ENCODE measurements at regions not wholly inside any gene's neighbourhood (a gene's known extent, or its start where the extent isn't known, plus 50 kb on each side); places are given as distances from the start of the nearest gene placed in this dataset.
"Not testable (repeated sequence)": the region's sequence is repeated elsewhere in the genome, so short reads cannot be mapped to it uniquely, and the experiment has no call there.

DNA sequence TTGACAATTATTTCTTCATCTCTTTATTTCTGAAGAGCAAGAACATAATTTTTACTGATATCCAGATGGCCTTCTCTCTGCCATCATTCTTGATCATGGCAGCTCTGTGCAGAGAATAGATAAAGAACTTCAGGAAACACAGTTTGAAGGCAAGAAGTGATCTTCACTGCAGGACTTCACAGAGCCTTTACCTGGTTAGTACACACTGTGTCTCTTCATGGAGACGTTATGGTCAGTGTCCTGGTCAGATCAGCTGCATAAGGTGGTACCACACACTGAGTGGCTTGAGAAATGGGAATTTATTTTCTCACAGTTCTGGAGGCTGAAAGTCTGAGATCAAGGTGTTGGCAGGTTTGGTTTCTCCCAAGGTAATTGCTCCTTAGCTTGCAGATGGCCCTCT lies 129.5 kb downstream of the UTP18 start:
- no peak for DNase-seq

DNA sequence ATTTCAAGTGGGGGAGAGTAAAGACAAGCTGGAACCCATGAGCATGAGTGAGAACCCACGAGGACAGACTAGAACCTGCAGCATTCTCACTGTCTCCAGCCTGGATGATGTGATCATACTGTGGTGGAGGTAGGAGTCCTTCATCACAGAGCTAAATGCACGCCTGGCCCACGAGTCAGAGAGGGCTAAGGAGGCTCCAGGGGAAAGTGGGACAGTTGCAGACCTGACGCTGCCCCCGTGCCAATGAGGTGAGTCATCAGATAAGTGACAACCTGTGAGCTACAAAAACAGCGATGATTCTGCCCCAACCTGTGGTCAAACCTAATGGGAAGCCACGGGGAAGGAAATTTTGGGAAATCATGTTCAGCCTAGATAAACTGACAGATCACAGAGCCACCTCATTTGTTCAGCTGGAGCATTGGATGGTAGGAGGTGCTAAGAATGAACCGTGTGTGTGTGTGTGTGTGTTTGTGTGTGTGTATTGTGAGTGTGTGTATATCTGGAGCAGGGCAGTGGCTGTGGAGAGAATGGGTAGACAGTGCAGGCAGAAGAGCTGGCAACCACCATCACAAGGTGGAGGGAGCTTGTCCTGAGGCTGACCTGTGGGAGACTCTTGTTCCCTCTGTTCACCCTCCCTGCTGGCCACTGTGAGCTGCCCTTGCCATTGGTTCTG lies 131.8 kb downstream of the UTP18 start:
- no peak for DNase-seq

DNA sequence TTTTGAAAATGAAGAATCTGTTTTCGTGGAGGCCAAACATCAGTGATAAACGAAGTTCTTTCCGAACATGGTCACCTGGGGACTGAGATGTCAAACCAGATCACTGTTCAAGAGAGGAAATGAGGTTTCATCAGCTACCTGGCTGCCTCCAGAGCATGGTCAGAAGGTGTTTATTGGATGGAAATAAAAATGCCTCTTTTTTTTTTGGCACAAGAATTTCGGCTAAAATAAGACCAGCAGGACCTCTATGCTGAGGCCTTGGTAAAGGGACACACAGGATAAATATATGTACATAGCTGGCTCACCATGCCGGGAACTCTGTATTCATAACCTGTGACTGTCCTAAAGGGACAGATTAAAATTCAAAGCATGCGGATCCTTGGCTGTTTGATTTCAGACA lies 135.3 kb downstream of the UTP18 start:
- no peak for DNase-seq

DNA sequence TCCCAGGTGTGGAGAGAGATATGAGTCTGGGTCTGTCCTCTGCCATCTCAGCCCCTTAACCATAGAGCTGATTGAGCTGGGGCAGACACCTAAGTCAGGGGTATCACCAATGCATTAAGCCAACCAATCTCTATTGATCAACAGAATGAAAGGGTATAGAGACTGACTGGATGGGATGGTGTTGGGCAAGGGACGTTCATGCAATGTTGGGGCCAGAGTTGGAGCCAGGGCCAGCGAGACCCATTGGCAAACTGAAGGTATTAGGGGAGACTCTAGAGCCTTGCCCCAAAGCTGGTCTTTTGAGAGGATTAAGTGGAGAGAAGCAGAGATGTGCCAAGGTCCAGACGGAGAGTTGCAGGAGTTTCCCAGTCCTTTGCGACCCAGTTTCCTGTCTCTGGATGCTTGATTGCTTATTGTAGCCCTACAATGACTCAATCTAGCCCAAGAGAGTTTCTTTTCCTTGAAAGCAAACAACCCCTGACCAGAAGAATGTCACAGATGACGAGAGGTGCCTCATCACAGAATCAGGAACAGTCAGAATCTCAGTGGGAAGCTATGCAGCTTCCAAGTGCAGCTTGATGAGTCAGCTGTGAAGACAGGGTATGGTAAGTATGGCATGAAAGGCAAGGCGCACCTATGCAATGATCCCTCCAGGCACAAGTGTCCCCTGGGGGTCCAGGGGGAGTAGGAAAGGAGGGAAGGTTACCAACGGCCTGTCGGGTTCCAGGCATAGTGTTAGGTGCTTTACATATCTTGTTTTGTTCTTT lies 137.2 kb downstream of the UTP18 start:
- no peak for DNase-seq

DNA sequence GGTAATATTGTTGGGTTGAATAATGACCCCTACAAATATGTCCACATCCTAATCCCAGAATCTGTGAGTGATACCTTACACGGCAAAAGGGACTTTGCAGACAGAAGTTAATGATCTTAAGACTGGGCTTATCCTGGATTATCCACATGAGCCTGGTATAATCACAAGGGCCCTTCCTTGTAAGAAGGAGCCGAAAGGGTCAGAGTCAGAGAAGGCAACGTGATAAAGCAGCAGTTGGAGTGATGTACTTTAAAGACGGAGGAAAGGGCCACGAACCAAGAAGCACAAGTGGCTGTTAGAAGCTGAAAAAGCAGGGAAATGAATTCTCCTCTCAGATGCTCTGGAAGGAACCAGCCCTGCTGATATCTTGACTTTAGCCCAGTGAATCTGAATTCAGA lies 137.8 kb downstream of the UTP18 start:
- no peak for DNase-seq

DNA sequence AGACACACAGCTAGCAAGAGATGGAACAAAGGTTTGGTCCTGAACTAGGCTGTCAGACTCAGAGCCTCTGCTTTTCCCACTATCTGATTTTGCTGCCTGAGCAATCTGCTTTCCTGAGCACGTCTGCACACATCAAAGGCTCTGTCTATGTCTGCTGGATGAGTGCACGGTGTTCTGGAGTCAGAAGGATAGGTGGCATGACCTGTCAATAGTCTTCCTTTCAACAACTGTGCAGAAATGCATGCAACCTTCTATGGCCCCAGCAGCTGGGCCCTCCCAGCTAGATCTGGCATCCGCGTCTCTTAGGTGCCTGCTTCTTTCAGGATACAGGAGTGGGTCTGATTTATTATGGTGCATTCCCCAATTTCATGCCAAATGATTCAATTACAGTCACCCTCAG lies 138.3 kb downstream of the UTP18 start:
- no peak for DNase-seq

DNA sequence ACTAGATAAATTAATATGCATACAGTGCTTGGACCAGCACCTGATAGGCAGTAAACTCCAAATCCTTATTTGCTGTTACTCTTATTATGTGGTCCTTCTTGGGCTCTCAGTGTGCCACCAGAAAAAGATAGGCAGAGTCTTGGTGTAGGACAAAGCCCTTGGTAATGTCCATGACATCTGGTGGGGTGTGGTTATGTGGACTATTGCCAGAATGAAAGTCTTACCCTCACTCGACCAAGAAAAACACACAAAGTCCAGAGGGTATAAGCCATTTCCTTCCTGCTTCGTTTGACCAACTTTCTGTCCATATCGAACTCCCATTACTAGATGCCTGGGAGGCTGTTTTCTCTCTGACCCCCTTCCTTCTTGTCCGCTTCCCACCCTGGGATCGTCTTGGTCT lies 140.9 kb downstream of the UTP18 start:
- no peak for DNase-seq

DNA sequence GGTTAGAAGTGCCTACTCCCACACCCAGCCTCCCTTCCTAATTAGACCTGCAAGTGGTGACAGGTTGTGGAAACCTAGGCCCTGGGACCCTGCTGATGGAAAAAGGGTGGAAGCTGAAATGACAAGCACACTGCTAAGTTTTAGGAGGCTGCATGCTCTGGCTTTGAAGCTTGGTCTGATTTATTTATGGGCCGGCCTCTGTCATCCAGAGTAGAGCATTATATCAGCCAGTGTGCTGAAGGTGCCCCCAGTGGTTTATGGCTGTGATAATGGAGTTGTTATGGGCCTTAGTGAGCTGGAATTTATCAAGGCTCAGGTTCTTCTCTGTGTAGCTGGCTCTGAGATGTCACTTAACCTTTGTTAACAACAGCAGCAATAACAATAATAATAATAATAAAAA lies 142.6 kb downstream of the UTP18 start:
- DNase-seq: no peak

DNA sequence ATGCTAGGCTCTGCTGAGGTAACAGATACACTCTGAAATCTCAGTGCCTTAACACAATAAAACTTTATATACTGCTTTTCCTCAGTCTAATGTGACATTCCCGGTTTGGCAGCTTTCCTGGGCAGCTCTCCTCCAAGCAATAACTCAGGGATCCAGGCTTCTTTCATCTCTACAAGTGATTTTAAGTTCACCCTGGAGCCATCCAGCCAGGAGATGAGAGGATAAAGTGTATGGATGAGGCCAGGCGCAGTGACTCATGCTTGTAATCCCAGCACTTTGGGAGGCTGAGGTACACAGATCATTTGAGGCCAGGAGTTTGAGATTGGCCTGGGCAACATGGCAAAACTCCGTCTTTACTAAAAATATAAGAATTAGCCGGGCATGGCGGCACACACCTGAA lies 147.2 kb downstream of the UTP18 start:
- no peak for DNase-seq

DNA sequence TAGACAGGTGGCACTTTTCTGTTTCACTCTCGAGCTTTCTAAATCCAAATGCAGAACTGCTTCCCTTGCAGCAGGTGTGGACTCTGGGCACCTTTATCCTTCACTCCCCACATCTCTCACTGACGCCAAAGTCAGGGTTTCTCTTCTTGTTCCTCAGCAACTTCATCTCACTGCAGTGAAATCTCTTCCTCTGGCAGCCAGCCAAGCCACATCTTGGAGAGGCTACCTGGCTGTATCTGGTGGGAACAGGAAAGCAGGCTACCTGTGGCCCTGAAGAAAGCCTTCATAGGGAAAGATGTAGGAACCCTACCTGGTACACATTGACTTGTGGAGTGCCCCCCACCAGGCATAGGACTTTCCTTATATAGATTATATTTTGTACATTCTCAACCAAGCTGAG lies 159.1 kb downstream of the UTP18 start:
- DNase-seq: no peak

DNA sequence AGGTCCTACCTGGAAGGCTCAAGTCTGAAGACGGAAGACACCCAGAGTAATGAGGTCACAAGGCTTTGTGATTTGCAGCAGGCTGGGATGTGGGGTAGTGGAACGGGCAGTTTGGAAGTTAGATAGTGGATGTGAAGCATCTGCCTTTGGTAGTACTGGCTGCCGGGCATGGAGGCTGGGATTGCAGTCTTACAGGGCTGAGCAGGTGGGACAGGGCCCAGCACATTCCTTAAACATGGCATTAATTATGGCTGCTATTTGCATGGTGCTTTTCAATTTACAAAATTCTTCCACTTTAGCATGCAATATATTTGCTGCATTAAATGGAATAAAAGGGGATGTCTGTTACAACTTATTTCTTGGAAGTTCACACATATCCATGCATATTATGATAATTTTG lies 161.2 kb downstream of the UTP18 start:
- DNase-seq: no peak

DNA sequence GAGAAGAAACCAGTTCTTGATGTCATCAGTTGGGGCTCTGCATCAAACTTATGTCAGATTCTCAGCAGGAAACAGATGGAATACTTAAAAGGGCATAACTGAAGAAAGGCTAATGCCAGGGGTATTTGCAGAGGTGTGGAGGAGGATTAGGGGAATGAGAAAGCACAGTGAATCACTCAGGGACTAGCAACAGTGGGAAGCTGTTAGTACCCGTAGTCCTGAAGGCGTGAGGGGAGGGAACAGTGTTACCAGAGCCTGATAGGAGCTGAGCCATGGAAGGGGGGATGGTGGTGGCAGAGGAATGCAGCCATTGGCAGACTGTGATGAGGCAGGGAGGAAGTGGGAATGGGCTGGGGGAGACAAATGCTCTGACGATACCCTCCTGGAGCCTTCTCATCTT lies 162.3 kb downstream of the UTP18 start:
- DNase-seq: no peak

DNA sequence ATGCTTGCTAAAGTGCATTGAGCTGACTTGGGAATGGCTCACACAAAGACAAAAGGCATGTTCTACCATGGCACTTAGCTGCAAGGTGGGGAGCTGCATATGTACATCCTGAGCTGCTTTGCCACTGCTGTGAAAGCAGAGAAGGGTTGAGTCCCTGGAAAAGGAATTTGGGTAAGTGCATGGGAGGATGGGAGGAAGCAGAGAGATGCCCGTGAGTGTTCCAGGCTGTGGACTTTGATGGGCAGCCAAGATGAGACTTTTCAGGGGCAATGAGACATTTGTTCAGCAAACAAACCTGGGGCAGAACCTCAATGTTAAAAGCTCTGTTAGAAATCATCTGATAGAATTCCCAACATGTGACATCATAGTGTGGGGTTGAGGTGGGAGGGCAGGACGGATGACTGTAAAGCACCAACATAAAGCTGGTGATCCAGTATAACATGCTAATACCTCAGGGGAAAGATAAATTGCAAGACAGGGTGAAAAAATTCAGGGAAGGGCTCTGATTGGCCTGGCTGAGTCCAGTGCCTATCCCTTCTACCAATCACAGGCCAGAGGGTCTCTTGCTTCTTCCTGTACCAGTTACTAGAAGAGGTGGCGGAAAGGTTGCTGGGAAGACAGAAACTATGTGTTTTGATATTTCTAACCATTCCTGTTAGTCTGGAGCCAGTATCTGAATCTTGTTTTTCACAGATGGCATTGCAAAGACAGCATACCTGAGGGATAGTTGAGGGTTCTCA lies 163.2 kb downstream of the UTP18 start:
- no peak for DNase-seq

DNA sequence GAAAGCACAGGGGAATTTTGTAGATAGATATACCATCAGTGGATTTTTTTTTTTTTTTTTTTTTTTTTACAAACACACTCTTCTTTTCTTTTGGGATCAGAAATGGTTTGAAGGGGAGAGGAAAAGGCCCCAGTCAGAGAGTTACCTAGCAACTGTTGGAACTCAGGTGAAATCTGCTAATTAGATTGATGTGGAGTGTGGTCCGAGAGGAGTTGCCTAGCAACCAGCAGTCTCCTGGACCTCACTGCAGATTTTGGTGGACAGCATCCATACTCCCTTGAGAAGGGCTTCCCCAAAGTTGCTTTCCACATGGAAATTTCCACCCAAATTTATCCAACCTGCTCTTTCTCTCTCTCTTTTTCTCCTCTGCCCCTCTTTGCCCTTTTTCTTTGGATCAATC lies 165.4 kb downstream of the UTP18 start:
- peak; percentile 22 for DNase-seq

DNA sequence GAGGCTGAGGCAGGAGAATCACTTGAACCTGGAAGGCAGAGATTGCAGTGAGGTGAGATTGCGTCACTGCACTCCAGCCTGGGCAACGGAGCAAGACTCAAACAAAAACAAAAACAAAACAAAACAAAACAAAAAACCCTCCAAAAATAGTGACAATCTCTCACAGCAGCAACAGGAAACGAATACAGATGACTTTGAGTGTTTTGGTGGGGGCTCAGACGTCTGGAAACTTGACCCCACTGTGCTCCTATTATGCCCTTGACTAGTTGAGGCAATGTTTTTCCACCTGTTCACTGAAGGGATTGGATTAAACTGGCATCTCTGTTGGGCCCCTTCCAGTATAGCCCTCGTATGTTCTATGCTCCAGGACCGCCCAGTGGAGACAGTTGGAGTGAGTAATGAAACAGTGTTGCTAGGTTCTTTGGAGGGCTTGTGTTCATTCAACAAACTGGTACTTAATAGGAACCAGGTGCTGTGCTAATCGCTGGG lies 167.0 kb downstream of the UTP18 start:
- peak; percentile 79 for DNase-seq

DNA sequence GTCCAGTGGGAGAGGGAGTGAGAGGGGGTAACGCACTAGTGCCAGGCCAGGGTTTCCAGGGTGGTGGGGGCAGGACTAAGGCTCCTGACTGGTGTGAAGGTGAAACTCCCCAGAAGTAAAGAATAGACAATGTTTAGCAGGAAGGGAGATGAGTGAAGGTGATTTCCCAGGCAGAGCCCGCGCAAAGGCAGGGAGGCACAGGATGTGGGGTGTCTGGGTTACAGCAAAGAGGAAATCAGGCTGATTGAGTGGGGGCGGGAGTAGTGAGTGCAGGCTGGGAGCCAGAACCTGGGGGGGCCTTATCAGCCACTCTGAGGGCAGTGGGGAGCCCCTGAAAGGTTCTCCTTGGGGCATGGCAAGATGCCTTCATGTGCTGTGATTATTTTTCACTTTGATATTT lies 167.5 kb downstream of the UTP18 start:
- DNase-seq: peak; percentile 62

DNA sequence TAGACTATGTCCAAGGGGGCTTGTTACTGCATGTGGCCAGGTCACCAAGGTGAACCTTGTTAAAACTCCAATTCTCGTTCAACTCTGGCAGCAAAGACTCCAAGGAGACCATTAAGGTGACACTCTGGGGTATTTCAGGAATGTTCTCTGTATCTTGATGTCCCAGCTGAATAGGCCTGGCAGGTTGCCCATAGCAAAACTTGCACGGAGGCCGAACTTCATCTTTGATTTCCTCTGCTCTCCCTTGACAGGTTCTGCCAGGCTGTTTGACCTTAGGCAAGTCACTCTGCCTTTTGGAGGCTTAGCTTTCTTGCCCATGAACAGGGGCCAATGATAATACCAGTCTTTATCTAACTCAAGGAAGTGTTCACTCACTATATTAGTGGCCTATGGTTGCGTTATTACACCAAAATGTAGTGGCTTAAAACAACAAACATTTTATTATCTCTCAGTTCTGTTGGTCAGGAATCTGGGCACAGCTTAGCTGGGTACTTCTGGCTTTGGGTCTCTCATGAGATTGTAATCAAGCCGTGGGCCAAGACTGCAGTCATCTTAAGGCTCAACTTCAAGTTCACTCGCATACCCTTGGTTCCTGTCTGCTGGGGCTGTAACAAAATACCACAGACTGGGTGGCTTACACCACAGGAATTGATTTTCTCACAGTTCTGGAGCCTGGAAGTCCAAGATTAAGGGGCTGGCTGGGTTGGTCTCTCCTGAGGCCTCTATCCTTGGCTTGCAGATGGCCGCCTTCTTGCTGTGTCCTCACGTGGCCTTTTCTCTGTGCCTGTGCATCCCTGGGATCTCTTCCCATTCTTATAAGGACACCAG lies 168.5 kb downstream of the UTP18 start:
- DNase-seq: no peak

DNA sequence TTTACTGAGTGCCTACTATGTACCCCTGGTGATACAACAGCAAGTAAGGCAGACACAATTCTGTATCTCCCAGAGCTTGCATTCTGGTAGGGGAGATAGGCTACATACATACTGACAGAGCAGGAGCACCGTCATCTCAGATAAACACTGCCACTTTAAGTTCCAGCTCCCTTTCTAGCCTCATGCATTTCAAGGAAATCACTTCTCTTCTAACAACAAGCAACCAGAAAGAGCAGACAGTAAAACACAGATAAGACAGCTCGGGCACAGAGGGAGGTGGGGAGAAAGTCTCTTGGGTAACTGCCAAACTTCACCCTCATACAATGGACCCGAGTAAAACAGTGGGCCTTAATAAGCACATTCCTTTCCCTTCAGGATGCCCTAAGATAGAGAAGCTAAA lies 169.6 kb downstream of the UTP18 start:
- DNase-seq: not testable (repeated sequence)

DNA sequence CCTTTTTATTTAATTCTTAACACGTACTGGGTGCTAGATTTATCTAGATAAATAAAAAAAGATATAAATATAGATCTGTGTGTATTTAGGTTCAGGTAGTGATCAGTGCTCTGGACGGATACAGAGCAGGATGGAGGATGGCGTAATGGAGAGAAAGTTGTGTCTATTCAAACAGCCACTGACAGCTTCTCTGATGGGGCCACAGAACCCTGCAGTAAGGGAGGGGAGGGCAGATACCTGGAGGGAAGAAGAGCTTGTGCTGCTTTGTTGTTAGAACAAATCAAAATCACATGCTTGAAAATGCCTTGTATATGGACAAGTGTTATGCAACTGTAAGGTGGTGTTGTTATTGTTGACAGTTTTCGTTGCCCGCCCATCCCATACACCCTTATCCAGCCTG lies 170.2 kb downstream of the UTP18 start:
- no peak for DNase-seq

DNA sequence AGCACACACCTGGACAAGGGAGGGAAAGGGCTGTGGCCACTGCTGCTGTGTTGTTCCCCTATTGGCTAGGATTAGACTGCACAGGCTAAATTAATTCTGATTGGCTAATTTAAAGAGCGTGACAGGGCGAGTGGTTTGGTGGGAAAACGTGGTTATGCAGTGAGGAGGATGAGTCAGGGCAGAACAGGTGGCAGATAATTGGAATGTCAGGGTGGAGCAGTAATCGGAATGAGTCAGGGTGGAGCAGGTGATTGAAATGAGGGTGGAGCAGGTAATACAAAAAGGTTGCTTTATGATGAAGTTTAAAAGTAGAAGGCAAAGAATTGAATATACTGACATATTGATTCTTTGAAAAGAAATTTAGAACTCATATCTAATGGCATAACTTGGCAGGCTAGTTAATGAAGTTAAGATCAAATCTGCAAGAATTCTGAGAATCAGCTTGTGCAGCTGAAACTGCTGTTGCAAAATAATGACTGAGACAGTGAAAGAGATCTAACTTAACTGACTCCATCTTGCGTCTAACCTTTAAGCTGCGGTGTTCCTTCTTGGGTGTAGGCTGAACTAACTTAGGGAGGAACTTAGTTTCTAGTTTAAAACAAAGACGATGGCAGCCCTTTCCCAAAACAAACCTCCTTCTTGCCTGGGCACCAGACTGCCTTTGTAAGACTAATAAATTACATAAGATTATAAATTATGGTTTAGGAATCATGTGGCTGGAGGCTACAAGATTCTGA lies 174.3 kb downstream of the UTP18 start:
- DNase-seq: peak; percentile 68

DNA sequence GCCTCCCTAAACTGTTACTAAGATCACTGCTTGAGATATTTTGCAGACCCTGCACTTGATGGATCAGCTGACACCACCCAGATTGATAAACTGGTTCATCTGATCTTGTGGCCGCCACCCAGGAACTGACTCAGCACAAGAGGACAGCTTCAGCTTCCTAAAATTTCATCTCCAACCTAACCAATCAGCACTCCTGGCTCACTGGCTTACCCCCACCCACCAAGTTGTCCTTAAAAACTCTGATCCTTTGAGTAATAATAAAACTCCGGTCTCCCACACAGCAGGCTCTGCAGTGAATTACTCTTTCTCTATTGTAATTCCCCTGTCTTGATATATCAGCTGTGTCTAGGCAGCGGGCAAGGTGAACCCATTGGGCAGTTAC lies 174.8 kb downstream of the UTP18 start:
- no peak for DNase-seq

DNA sequence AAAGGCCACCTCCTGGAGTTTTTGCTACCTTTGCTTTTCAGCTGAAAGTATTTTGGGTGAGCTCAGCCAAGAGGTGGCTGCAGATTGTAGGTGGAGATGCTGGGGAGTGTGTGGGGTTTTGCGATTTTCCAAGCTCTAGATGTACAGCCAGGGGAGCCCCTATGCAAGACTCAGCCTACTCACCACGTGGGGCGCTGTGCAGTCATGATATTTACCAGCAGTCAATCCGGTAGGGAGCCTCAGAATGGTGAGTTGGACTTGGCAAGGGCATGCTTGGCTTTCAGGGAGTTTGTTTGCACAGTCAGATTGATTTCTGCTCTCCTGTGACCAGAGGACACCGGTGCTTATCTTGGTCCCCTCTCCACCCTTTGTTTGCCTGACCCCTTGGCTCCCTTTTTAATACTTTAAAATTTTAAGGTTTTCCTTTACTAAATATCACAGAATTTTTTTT lies 175.3 kb downstream of the UTP18 start:
- DNase-seq: peak; percentile 85

Data from NCI-H748 treated with DMSO at 0.1 percent for 48 hours (cell line).